ENCODE measurements at regions not wholly inside any gene's neighbourhood (a gene's known extent, or its start where the extent isn't known, plus 50 kb on each side); places are given as distances from the start of the nearest gene placed in this dataset.

GRCh38 chr13:21895779-21896178 lies 224.9 kb downstream of the FGF9 start (continued):
- TF ChIP-seq MAZ (IDR thresholded peaks at IDR 0.05; ENCODE audit: borderline replicate concordance, low read depth, low read length) (no peak), NFE2L2 (IDR thresholded peaks at IDR 0.05; ENCODE audit: low read depth, low read length) (no peak), CEBPB (IDR thresholded peaks at IDR 0.05; ENCODE audit: low read depth, low read length) (no peak)

- CTCF ChIA-PET: no interaction called here
- in situ Hi-C loops (cut with MboI; ENCODE audit: low sequenced_read_pairs) (no loop called here), intact Hi-C loops (cut with micrococcal nuclease) (no loop called here), dilution Hi-C loops (cut with HindIII; ENCODE audit: low sequenced_read_pairs, unreplicated experiment) (no loop called here)
- Histone ChIP-seq H2AFZ (replicated peaks; ENCODE audit: low read length, poor library complexity) (no peak overlapping the region), H3K4me1 (ENCODE audit: control insufficient read depth, insufficient read depth, low read length) (peaks cover 5% of the 10 kb centered on the region; the same call in 1 of the 2 replicates), H2BK120ac (ENCODE audit: low read depth, low read length) (no peak overlapping the region), H3K4me3 (ENCODE audit: insufficient read depth, low read depth, low read length) (no peak overlapping the region), H4K8ac (ENCODE audit: low read depth in 2 of 2, low read length in 2 of 2) (no peak overlapping the region), H3K9me1 (ENCODE audit: insufficient read depth, low read length) (0 out of 2 replicates have a peak, but pooled peaks cover 5% of the 10 kb centered on the region), H3K79me1 (ENCODE audit: low read depth in 1 of 2, low read length in 2 of 2) (no peaks in the 10 kb centered on the region), H2BK5ac (ENCODE audit: low read depth, low read length, poor library complexity, severe bottlenecking) (no peak overlapping the region), H3K9me3 (ENCODE audit: control insufficient read depth, insufficient read depth, low read length) (no peaks in the 10 kb centered on the region), H2BK20ac (ENCODE audit: low read depth, low read length) (no peak overlapping the region), H4K20me1 (ENCODE audit: insufficient read depth, low read length) (no peaks in the 10 kb centered on the region), H2AK5ac (ENCODE audit: low read depth, low read length) (no peak overlapping the region), H3K36me3 (ENCODE audit: control insufficient read depth, insufficient read depth, low read length) (no peaks in the 10 kb centered on the region), H3K27me3 (ENCODE audit: control insufficient read depth, insufficient read depth, low read length) (no peaks in the 10 kb centered on the region), H3K4me2 (ENCODE audit: low read depth, low read length) (no peak overlapping the region), H3K18ac (ENCODE audit: low read depth, low read length) (no peak overlapping the region), H3K27ac (ENCODE audit: insufficient read depth, low read length) (no peak overlapping the region), H4K91ac (ENCODE audit: insufficient read depth, low read depth, low read length) (no peak overlapping the region), H4K5ac (ENCODE audit: low read depth, low read length) (no peak overlapping the region), H2BK15ac (ENCODE audit: low read depth, low read length) (no peak overlapping the region), H3K56ac (ENCODE audit: extremely low read depth, insufficient read depth, low read length) (no peak overlapping the region), H3K4ac (ENCODE audit: low read depth, low read length) (no peak overlapping the region), H3K9ac (ENCODE audit: low read depth, low read length) (no peak overlapping the region), H3K23ac (ENCODE audit: low read depth, low read length) (no peak overlapping the region), H3K14ac (replicated peaks; ENCODE audit: low read depth, low read length) (no peak overlapping the region), H2AK9ac (replicated peaks; ENCODE audit: low read depth, low read length, poor library complexity) (no peak overlapping the region)
- DNase-seq (no peak), ATAC-seq (ENCODE audit: low read depth) (no peak)
- no TSS peak for BruUV-seq (replicated peaks)
- WGBS, 2 experiments (ENCODE audit: extremely low coverage in 2 of 2, insufficient read length in 1 of 2): 29% methylated on average over 2 of the region's 6 CpGs; no CpG with 5 or more reads in 1 of the 2 experiments
- POLR2A ChIA-PET (ENCODE audit: unreplicated experiment): no interaction called here
- TF ChIP-seq RCOR1 (IDR thresholded peaks at IDR 0.05; ENCODE audit: insufficient replicate concordance, low read length) (no peak), BHLHE40 (IDR thresholded peaks at IDR 0.05; ENCODE audit: low read depth, low read length) (no peak), ELK1 (IDR thresholded peaks at IDR 0.05; ENCODE audit: borderline replicate concordance, low read depth, low read length) (no peak), RAD21 (IDR thresholded peaks at IDR 0.05; ENCODE audit: low read length) (no peak), MAZ (IDR thresholded peaks at IDR 0.05; ENCODE audit: borderline replicate concordance, low read depth, low read length) (no peak), MXI1 (IDR thresholded peaks at IDR 0.05; ENCODE audit: borderline replicate concordance, low read depth, low read length) (no peak), FOS (IDR thresholded peaks at IDR 0.05; ENCODE audit: low read depth, low read length) (no peak), NFE2L2 (IDR thresholded peaks at IDR 0.05; ENCODE audit: low read depth, low read length) (no peak), RFX5 (IDR thresholded peaks at IDR 0.05; ENCODE audit: low read depth, low read length) (no peak), CTCF (conservative IDR thresholded peaks at IDR 0.05; ENCODE audit: low read depth, low read length) (no peak), POLR2A (IDR thresholded peaks at IDR 0.05; ENCODE audit: low read depth, low read length) (no peak), SMC3 (IDR thresholded peaks at IDR 0.05; ENCODE audit: low read depth, low read length) (no peak), MAFK (IDR thresholded peaks at IDR 0.05; ENCODE audit: low read depth, low read length) (no peak)
- TF ChIP-seq, protein P1, sequence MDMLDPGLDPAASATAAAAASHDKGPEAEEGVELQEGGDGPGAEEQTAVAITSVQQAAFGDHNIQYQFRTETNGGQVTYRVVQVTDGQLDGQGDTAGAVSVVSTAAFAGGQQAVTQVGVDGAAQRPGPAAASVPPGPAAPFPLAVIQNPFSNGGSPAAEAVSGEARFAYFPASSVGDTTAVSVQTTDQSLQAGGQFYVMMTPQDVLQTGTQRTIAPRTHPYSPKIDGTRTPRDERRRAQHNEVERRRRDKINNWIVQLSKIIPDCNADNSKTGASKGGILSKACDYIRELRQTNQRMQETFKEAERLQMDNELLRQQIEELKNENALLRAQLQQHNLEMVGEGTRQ (IDR thresholded peaks at IDR 0.05; ENCODE audit: low read depth, low read length): no peak
Observed at GRCh38 chr13:21897161-21897560, 226.3 kb downstream of the FGF9 start.
